HG02943 (cell line): ENCODE measurements at regions not wholly inside any gene's neighbourhood (a gene's known extent, or its start where the extent isn't known, plus 50 kb on each side); places are given as distances from the start of the nearest gene placed in this dataset.
"Not testable (repeated sequence)": the region's sequence is repeated elsewhere in the genome, so short reads cannot be mapped to it uniquely, and the experiment has no call there.

Experiments used
- ATAC-seq: cut with Tn5 transposase; IDR thresholded peaks from one replicate; pipeline ENCODE4 v1.9.1; 2021; ENCODE audit warnings: mild to moderate bottlenecking, low read depth, moderate library complexity; ENCODE audit not compliant: unreplicated experiment

GRCh38 chr13:67916650-67917049 lies 686.5 kb upstream of the PCDH9 start:
- no peak for ATAC-seq

GRCh38 chr13:67914535-67914934 lies 684.4 kb upstream of the PCDH9 start:
- ATAC-seq: no peak

- ATAC-seq: not testable (repeated sequence)
Observed at GRCh38 chr13:67902960-67903359, 672.8 kb upstream of the PCDH9 start.

GRCh38 chr13:67880916-67881315 lies 650.8 kb upstream of the PCDH9 start:
- no peak for ATAC-seq

GRCh38 chr13:67878376-67878775 lies 648.2 kb upstream of the PCDH9 start:
- no peak for ATAC-seq

GRCh38 chr13:67877031-67877430 lies 646.9 kb upstream of the PCDH9 start:
- ATAC-seq: no peak

- ATAC-seq: no peak
Observed at GRCh38 chr13:67867206-67867605, 637.1 kb upstream of the PCDH9 start.

- no peak for ATAC-seq
Observed at GRCh38 chr13:67860315-67860714, 630.2 kb upstream of the PCDH9 start.

- no peak for ATAC-seq
Observed at GRCh38 chr13:67859904-67860303, 629.8 kb upstream of the PCDH9 start.

- no peak for ATAC-seq
Observed at GRCh38 chr13:67857581-67858310, 627.6 kb upstream of the PCDH9 start.

- ATAC-seq: no peak
Observed at GRCh38 chr13:67856955-67857354, 626.8 kb upstream of the PCDH9 start.

- ATAC-seq: no peak
Observed at GRCh38 chr13:67855741-67856238, 625.7 kb upstream of the PCDH9 start.

- ATAC-seq: no peak
Observed at GRCh38 chr13:67854990-67855389, 624.9 kb upstream of the PCDH9 start.

GRCh38 chr13:67844574-67844973 lies 614.4 kb upstream of the PCDH9 start:
- no peak for ATAC-seq

- no peak for ATAC-seq
Observed at GRCh38 chr13:67841071-67841470, 610.9 kb upstream of the PCDH9 start.

- ATAC-seq: no peak
Observed at GRCh38 chr13:67833564-67833963, 603.4 kb upstream of the PCDH9 start.

- no peak for ATAC-seq
Observed at GRCh38 chr13:67829641-67830040, 599.5 kb upstream of the PCDH9 start.

- no peak for ATAC-seq
Observed at GRCh38 chr13:67827992-67828391, 597.9 kb upstream of the PCDH9 start.

GRCh38 chr13:67821606-67822005 lies 591.5 kb upstream of the PCDH9 start:
- ATAC-seq: no peak

GRCh38 chr13:67806796-67807195 lies 576.7 kb upstream of the PCDH9 start:
- no peak for ATAC-seq

- no peak for ATAC-seq
Observed at GRCh38 chr13:67803118-67803517, 573.0 kb upstream of the PCDH9 start.

- ATAC-seq: no peak
Observed at GRCh38 chr13:67792151-67792676, 562.1 kb upstream of the PCDH9 start.
